ENCODE measurements at regions not wholly inside any gene's neighbourhood (a gene's known extent, or its start where the extent isn't known, plus 50 kb on each side); places are given as distances from the start of the nearest gene placed in this dataset.

GRCh38 chr15:98263787-98264186 lies 303.3 kb downstream of the ARRDC4 start:
- H3K27me3 ChIP-seq = no peaks in the 10 kb centered on the region
- WGBS, 2 donors = 89 to 90% methylated on average over 2 of the region's 2 CpGs

GRCh38 chr15:98266295-98266694 lies 305.8 kb downstream of the ARRDC4 start:
- WGBS, 2 donors = 82 to 86% methylated on average over 9 of the region's 9 CpGs
- TF ChIP-seq CTCF (IDR thresholded peaks at IDR 0.05) (no peak), POLR2AphosphoS5 (IDR thresholded peaks at IDR 0.05) (no peak), EP300 (IDR thresholded peaks at IDR 0.05) (no peak), POLR2A (IDR thresholded peaks at IDR 0.05) (no peak)
- Histone ChIP-seq H3K4me1 (no peaks in the 10 kb centered on the region), H3K27me3 (no peaks in the 10 kb centered on the region), H3K27ac (no peak overlapping the region), H3K4me3 (no peak overlapping the region), H3K36me3 (no peaks in the 10 kb centered on the region), H3K9me3 (no peaks in the 10 kb centered on the region)
- intact Hi-C loops (cut with DNase I) = no loop called here
- DNase-seq = no peak

More at GRCh38 chr15:98263787-98264186, 303.3 kb downstream of the ARRDC4 start:
- TF ChIP-seq POLR2AphosphoS5 (IDR thresholded peaks at IDR 0.05) (no peak), CTCF (IDR thresholded peaks at IDR 0.05) (no peak), POLR2A (IDR thresholded peaks at IDR 0.05) (no peak), EP300 (IDR thresholded peaks at IDR 0.05) (no peak)
- Histone ChIP-seq H3K4me1 (no peaks in the 10 kb centered on the region), H3K9me3 (no peaks in the 10 kb centered on the region), H3K27ac (no peak overlapping the region), H3K4me3 (no peak overlapping the region), H3K36me3 (no peaks in the 10 kb centered on the region)
- intact Hi-C loops (cut with DNase I) = no loop called here
- DNase-seq = no peak

- TF ChIP-seq POLR2A (IDR thresholded peaks at IDR 0.05) (no peak), CTCF (IDR thresholded peaks at IDR 0.05) (no peak), EP300 (IDR thresholded peaks at IDR 0.05) (no peak), POLR2AphosphoS5 (IDR thresholded peaks at IDR 0.05) (no peak)
- H3K9me3 ChIP-seq = no peaks in the 10 kb centered on the region
- H3K27ac ChIP-seq = no peak overlapping the region
- no peak overlapping the region for H3K4me3 ChIP-seq
- intact Hi-C loops (cut with DNase I) = no loop called here
- DNase-seq = no peak
- no peaks in the 10 kb centered on the region for H3K27me3 ChIP-seq
- H3K4me1 ChIP-seq = no peaks in the 10 kb centered on the region
- WGBS, 2 donors = 85 to 92% methylated on average over 10 of the region's 10 CpGs
- no peaks in the 10 kb centered on the region for H3K36me3 ChIP-seq
Measured at GRCh38 chr15:98268163-98268562, 307.7 kb downstream of the ARRDC4 start.

- Histone ChIP-seq H3K4me3 (no peak overlapping the region), H3K27me3 (no peaks in the 10 kb centered on the region), H3K36me3 (no peaks in the 10 kb centered on the region), H3K9me3 (no peaks in the 10 kb centered on the region), H3K27ac (no peak overlapping the region), H3K4me1 (no peaks in the 10 kb centered on the region)
- no peak for DNase-seq
- intact Hi-C loops (cut with DNase I) = no loop called here
- 55 to 59% methylated on average over 4 of the region's 4 CpGs for WGBS, 2 donors
- TF ChIP-seq CTCF (IDR thresholded peaks at IDR 0.05) = no peak
- no peak for TF ChIP-seq POLR2AphosphoS5 (IDR thresholded peaks at IDR 0.05)
- no peak for TF ChIP-seq EP300 (IDR thresholded peaks at IDR 0.05)
- TF ChIP-seq POLR2A (IDR thresholded peaks at IDR 0.05) = no peak
Measured at GRCh38 chr15:98272625-98273024, 312.1 kb downstream of the ARRDC4 start.

GRCh38 chr15:98276018-98276417 lies 315.5 kb downstream of the ARRDC4 start:
- H3K4me1 ChIP-seq = no peaks in the 10 kb centered on the region
- no peak for DNase-seq
- no peaks in the 10 kb centered on the region for H3K36me3 ChIP-seq
- H3K4me3 ChIP-seq = no peak overlapping the region
- no peak for TF ChIP-seq POLR2A (IDR thresholded peaks at IDR 0.05)
- no peak for TF ChIP-seq CTCF (IDR thresholded peaks at IDR 0.05)
- TF ChIP-seq EP300 (IDR thresholded peaks at IDR 0.05) = no peak
- TF ChIP-seq POLR2AphosphoS5 (IDR thresholded peaks at IDR 0.05) = no peak
- 67 to 84% methylated on average over 3 of the region's 3 CpGs for WGBS, 2 donors
- intact Hi-C loops (cut with DNase I) = no loop called here
- H3K27me3 ChIP-seq = no peaks in the 10 kb centered on the region
- no peaks in the 10 kb centered on the region for H3K9me3 ChIP-seq
- no peak overlapping the region for H3K27ac ChIP-seq

Measured in sigmoid colon (tissue), 6 donors.